ENCODE measurements at regions not wholly inside any gene's neighbourhood (a gene's known extent, or its start where the extent isn't known, plus 50 kb on each side); places are given as distances from the start of the nearest gene placed in this dataset.

GRCh38 chr7:112946350-112946749 lies 140.3 kb downstream of the GPR85 start (continued):
- TF ChIP-seq PBX3 (IDR thresholded peaks at IDR 0.05), result no peak
- no peak for TF ChIP-seq FOSL2 (IDR thresholded peaks at IDR 0.05; ENCODE audit: borderline replicate concordance, low read depth)
- no peak for TF ChIP-seq TCF12 (IDR thresholded peaks at IDR 0.05)
- no peak for TF ChIP-seq RCOR1 (IDR thresholded peaks at IDR 0.05; ENCODE audit: low read length)
- no peak for TF ChIP-seq MEF2A (IDR thresholded peaks at IDR 0.05; ENCODE audit: borderline replicate concordance, low read depth)
- TF ChIP-seq ELF1 (IDR thresholded peaks at IDR 0.05), result no peak

- no peaks in the 10 kb centered on the region for H3K9me3 ChIP-seq
- H2AFZ ChIP-seq (ENCODE audit: low read depth), result no peak overlapping the region
- H3K27ac ChIP-seq (ENCODE audit: low read depth in 2 of 2, low read length in 1 of 2), result no peak overlapping the region
- no peak overlapping the region for H3K9ac ChIP-seq
- H3K4me3 ChIP-seq (ENCODE audit: low read depth in 2 of 2, low read length in 1 of 2), result no peak overlapping the region
- H4K20me1 ChIP-seq (ENCODE audit: insufficient read depth), result no peaks in the 10 kb centered on the region
- no peak for DNase-seq
- H3K9me2 ChIP-seq, result no peaks in the 10 kb centered on the region; the same call in 1 of the 2 replicates
- H3F3A ChIP-seq (replicated peaks; ENCODE audit: insufficient read depth), result peaks cover 3% of the 10 kb centered on the region
- TF ChIP-seq RCOR1 (IDR thresholded peaks at IDR 0.05; ENCODE audit: low read length) (no peak), SMC3 (IDR thresholded peaks at IDR 0.05; ENCODE audit: low read depth, low read length) (no peak), GABPA (IDR thresholded peaks at IDR 0.05; ENCODE audit: low read depth) (no peak), TCF12 (IDR thresholded peaks at IDR 0.05) (no peak), RXRA (IDR thresholded peaks at IDR 0.05; ENCODE audit: borderline replicate concordance, low read depth) (no peak), EP300 (IDR thresholded peaks at IDR 0.05; ENCODE audit: borderline replicate concordance in 1 of 2, low read depth in 1 of 2, low read length in 1 of 2) (no peak), FOSL2 (IDR thresholded peaks at IDR 0.05; ENCODE audit: borderline replicate concordance, low read depth) (no peak), TEAD4 (IDR thresholded peaks at IDR 0.05; ENCODE audit: borderline replicate concordance, insufficient read depth) (no peak), YY1 (IDR thresholded peaks at IDR 0.05; ENCODE audit: low read depth) (no peak), MEF2A (IDR thresholded peaks at IDR 0.05; ENCODE audit: borderline replicate concordance, low read depth) (no peak), ELF1 (IDR thresholded peaks at IDR 0.05) (no peak), NFIC (IDR thresholded peaks at IDR 0.05; ENCODE audit: borderline replicate concordance) (no peak), CHD2 (IDR thresholded peaks at IDR 0.05; ENCODE audit: low read length, partially characterized antibody) (no peak), MAX (IDR thresholded peaks at IDR 0.05; ENCODE audit: low read depth) (no peak), PBX3 (IDR thresholded peaks at IDR 0.05) (no peak)
- H3K4me2 ChIP-seq, result no peak overlapping the region
- H3K27me3 ChIP-seq (ENCODE audit: insufficient read depth), result no peaks in the 10 kb centered on the region
- peaks cover 0 to 7% of the 10 kb centered on the region in 2 experiments; a peak in 2 of 4 replicates for H3K4me1 ChIP-seq (ENCODE audit: control insufficient read depth in 1 of 2, insufficient read depth in 2 of 2, low read depth in 1 of 2, low read length in 1 of 2)
- POLR2A ChIA-PET, result no interaction called here
- WGBS (ENCODE audit: low lambda C conversion rate), result 37% methylated on average over 3 of the region's 3 CpGs
- no peaks in the 10 kb centered on the region for H3K36me3 ChIP-seq (replicated peaks in 1 of 2; ENCODE audit: control insufficient read depth in 1 of 2, insufficient read depth in 2 of 2, low read length in 1 of 2)
- H3K79me2 ChIP-seq (ENCODE audit: insufficient read depth), result no peaks in the 10 kb centered on the region
- CTCF ChIA-PET, result no interaction called here
Observed at GRCh38 chr7:112945046-112945445, 141.6 kb downstream of the GPR85 start.

Data from SK-N-SH (cell line).